Peyer's patch (tissue), 4 donors: ENCODE measurements at regions not wholly inside any gene's neighbourhood (a gene's known extent, or its start where the extent isn't known, plus 50 kb on each side); places are given as distances from the start of the nearest gene placed in this dataset.

Experiments used
- CTCF ChIP-seq, 6 experiments: fragments of 450-650 bp in 4 of 6; fragments of 200-600 bp in 2 of 6; sonication (generic) in 1 of 6; IDR thresholded peaks; one replicate each; pipeline ENCODE4 v1.5.1; 2017 to 2019; ENCODE audit warnings: antibody characterized with exemption in 6 of 6, mild to moderate bottlenecking in 3 of 6, moderate library complexity in 1 of 6
- POLR2A ChIP-seq, 2 donors: fragments of 450-650 bp; IDR thresholded peaks; one replicate each; pipeline ENCODE4 v1.5.1; 2017; ENCODE audit warnings: antibody characterized with exemption in 2 of 2, mild to moderate bottlenecking in 2 of 2, moderate library complexity in 2 of 2

- TF ChIP-seq CTCF (IDR thresholded peaks at IDR 0.05) (no peak), POLR2A (IDR thresholded peaks at IDR 0.05) (no peak)
Measured at GRCh38 chr1:42004860-42005259, 86.1 kb upstream of the HIVEP3 start.
